NCI-H748 treated with DMSO at 0.1 percent for 48 hours (cell line): ENCODE measurements at regions not wholly inside any gene's neighbourhood (a gene's known extent, or its start where the extent isn't known, plus 50 kb on each side); places are given as distances from the start of the nearest gene placed in this dataset.
"Not testable (repeated sequence)": the region's sequence is repeated elsewhere in the genome, so short reads cannot be mapped to it uniquely, and the experiment has no call there.

ENCODE experiments used
- DNase-seq: peaks from one replicate; lab custom pipeline; 2025; lab: John Stamatoyannopoulos, UW

DNA sequence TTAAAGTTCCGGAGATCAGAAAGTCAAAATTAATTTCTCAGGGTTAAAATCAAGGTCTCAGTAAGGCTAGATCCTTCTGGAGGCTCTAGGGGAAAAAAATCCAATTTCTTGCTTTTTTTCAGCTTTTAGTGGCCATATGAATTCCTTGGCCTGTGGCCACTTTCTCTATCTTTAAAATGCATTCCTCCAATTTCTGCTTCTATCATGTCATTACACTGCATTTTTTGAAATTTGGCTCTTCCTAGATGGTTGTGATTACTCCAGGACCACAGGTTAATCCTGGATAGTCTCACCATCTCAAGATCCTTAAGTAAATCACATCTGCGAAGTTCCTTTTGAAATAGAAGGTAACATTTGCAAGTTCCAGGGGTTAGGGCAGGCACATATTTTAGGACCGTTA lies 1294.9 kb upstream of the CITED2 start:
- DNase-seq = no peak

GRCh38 chr6:140663772-140664171 lies 1289.3 kb upstream of the CITED2 start:
- no peak for DNase-seq

DNA sequence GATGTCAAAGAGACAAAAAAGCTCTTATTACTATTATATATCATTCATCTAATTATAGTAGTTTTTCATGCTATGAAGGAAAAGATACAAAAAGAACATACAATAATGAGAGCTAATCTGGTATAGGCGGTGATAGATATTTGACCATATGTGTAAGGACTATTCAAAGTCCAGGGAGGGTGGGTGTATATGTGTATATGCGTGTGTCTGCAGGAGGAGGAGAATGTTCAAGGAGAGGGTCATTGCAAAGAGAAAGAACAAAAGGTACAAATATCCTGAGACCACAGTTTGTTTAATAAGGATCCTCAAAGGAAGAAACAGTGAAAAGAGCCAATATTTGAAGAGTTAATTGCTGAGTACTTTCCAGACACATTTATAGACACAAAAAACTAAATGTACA lies 1288.6 kb upstream of the CITED2 start:
- no peak for DNase-seq

DNA sequence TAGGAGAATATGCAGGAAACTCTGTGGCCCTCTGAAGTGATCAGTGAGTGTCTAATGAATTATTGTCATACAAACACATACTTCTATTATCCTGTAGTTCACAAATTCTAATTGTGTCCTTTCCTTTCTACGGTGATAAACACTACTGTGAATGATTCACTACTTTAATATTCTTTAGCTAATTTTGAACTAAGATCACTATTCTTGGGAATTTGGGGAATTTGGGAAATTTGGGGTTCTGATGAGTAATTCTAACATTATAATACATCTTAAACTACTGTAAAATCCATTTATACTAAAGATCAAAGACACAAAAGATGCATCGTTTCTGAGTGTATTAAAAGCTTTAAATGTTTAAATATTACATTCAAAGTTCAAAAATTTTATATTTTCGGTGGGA lies 1287.2 kb upstream of the CITED2 start:
- DNase-seq = no peak

DNA sequence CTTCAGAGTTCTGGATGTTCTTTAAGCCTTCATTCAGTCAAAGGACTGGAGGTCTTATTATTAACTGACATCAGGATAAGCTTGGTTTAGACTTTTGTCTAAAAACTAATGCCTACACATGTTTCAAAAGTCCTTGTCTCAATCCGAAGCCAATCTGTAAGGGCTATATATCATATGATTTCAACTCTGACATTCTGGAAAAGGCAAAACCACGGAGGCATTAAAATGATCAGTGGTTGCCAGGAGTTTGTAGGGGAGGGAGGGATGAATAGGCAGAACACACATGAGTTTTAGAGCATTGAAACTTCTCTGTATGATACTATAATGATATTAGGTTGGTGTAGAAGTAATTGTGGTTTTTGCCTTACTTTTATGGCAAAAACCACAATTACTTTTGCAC lies 1285.8 kb upstream of the CITED2 start:
- DNase-seq = no peak

- no peak for DNase-seq
Observed at GRCh38 chr6:140653972-140654371, 1279.5 kb upstream of the CITED2 start.

- DNase-seq = no peak
Observed at GRCh38 chr6:140653506-140653905, 1279.1 kb upstream of the CITED2 start.

DNA sequence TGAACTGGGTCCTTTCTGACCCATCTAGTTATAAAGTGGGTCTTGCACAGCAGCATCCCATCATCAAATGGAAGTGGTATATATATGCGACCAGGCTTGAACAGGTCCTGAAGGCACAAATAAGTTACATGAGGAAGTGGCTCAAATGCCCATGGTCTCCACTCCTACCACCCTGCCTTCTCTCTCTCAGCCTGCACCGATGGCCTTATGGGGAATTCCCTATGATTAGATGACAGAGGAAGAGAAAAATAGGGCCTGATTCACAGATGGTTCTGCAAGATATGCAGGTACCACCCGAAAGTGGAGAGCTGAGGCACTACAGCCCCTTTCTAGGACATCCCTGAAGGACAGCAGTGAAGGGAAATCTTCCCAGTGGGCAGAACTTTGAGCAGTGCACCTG lies 1275.1 kb upstream of the CITED2 start:
- not testable (repeated sequence) for DNase-seq

GRCh38 chr6:140647322-140647721 lies 1272.9 kb upstream of the CITED2 start:
- DNase-seq = not testable (repeated sequence)

GRCh38 chr6:140644017-140644416 lies 1269.6 kb upstream of the CITED2 start:
- DNase-seq = no peak

GRCh38 chr6:140641412-140641811 lies 1267.0 kb upstream of the CITED2 start:
- no peak for DNase-seq

DNA sequence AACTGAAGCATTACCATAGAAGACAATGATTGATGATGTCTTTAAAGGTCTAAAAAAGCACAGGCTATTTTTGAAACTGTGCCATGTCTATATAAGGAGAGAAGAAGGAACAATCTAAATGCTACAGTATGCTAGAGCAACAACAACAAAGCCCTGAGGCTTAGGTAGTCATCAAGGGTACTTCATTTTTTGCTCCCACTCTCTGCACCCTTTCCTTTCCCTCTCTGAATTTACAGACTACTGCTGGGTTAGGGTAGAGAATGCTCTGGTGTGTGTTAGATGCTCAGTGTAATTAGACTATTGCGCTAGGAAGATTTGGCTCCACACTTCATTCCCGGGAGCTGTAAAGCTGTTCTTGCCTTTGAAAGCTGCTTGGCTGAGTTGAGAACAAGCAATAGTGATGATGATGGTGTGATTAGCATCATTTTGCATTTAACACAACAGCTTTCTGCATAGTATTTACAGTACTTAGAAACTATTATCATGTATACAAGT lies 1262.5 kb upstream of the CITED2 start:
- peak; percentile 11 for DNase-seq

DNA sequence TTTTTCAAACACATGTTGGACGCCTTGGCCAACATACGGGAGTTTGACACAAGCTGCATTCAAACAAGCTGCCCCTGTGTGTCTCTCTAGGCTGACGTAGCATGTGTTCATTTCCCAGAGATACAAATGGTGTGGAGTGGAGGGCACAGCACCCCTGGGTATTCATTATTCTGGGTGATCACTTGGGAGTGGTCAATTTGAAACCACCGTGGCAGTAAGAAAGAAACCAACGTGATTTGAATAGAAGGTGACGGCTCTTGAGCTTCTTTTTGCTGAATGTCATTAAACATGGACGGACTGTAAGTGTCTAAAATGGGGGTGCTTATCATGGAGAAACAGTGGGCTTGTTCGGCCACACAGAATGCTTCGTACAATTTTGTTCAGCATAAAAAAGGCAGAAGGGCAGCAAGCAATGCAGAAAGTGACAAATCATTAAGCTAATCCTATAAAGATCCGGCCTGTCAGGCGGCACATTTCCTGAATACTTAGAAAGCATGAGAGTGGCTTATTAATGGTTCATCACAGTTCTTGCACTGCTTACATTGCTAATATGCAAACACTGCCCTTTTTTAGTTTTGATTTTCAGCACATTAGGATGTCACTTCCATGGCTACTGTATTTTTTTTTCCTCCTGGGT lies 1261.9 kb upstream of the CITED2 start:
- no peak for DNase-seq

GRCh38 chr6:140627002-140627401 lies 1252.6 kb upstream of the CITED2 start:
- DNase-seq = no peak

- DNase-seq = no peak
Observed at GRCh38 chr6:140623498-140623897, 1249.0 kb upstream of the CITED2 start.

DNA sequence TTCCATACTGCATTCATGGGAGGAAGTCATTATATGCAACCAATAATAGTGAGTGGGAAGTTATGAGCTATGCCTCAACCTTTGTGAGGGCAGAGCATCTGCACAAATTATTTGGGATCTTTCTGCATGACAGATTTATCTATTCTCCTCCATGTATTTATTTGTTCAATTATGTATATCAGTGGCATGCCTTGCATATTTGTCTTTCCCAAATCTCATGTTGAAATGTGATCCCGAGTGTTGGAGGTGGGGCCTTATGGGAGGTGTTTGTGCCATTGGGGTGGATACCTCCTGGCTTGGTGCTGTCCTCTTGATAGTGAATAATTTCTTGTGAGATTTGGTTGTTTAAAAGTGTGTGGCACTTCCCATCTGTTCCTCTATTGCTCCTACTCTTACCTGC lies 1246.0 kb upstream of the CITED2 start:
- no peak for DNase-seq

DNA sequence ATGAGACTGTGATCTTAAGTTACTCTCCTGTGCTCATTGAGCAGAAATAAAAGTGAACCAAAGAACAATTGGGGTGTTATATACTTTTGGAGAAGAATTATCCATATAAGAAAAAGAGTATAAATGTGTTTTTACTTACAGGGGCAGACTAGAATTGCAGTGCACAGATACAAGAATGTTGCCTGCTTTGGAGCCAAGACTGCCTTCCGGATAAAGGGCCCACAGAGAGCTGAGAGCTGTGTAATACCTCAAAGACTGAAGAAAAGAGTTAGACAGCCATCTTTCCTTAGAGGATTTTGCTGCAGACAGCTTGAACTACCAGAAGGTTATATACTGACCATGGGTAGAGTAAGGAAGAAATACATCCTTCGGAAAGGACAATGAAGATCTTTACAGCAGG lies 1235.5 kb upstream of the CITED2 start:
- no peak for DNase-seq

GRCh38 chr6:140609321-140609720 lies 1234.9 kb upstream of the CITED2 start:
- DNase-seq = no peak

DNA sequence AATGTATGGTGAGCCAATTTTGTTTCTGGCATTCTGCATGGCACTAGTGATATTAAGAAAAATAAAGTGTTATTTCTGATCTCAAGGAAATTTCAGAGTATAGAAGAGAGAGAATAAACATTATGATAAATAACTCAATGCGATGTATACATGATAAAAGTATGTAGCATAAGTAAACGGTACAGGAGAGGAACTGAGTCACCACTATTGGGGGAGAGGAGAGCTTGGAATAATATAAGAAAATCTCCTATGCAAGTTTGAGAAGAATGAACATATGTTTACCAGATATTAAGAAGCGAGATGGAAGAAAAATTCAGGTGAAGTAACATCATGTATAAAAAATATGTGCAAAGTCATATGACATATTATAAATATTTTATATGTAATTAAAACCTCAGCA lies 1230.3 kb upstream of the CITED2 start:
- no peak for DNase-seq

DNA sequence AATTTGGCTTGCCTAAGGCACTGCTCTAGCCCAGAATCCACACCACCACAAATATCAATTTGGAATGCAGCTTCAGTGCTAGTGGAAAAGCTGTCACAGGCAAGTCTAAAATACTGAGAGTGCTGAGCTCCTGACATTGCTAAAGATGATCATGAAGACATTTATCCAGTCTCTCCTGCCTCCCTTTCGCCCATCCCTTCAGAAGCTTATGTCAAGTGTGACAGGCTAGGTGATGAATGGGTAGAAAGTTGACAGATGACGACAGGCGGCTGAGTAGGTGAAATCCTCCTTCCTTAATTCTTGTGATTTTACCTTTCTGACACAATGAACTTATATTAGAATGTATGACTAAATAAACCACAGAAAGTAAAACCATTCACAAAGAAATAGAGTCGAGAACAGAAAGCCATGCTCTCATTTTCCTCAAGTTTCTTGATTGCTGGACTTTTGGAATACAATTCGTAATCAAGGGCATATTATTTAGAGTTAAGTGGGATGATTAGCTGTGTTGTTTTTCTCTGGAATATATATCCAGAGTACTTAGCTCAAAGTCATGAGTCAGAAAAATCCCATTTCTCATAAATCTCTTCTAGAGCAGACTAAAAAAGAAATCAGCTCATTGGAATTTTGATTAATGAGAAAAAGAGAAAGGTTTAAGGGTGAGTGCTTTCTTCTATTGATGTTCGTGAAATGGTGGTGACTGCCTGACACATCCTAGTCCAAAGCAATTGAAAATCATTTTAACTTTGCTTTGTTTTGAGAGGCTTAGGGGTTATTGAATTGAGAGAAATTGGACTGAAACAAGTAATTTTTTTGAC lies 1228.2 kb upstream of the CITED2 start:
- DNase-seq = no peak

- DNase-seq = no peak
Observed at GRCh38 chr6:140601021-140601808, 1226.8 kb upstream of the CITED2 start.

GRCh38 chr6:140599916-140600315 lies 1225.5 kb upstream of the CITED2 start:
- no peak for DNase-seq

- DNase-seq = no peak
Observed at GRCh38 chr6:140597181-140597580, 1222.7 kb upstream of the CITED2 start.
